Stimulated activated naive B cell treated with anti-CD40 and anti-IgM and Interleukin-4, amounts not matched to agents 10 μg/mL and 1 μg/mL and 100 μg/mL, for 72 hours (primary cell): ENCODE measurements at regions not wholly inside any gene's neighbourhood (a gene's known extent, or its start where the extent isn't known, plus 50 kb on each side); places are given as distances from the start of the nearest gene placed in this dataset.

Source experiments
- ATAC-seq, 2 donors: fragments of 150-1000 bp; cut with Tn5 transposase; replicated peaks; 2 replicates each; pipeline ENCODE4 v1.10.0; 2021; ENCODE audit warnings: moderate library complexity in 1 of 2
- DNase-seq: peaks from one replicate; pipeline ENCODE4 v3.0.0; 2021
- H3K27ac Mint-ChIP-seq: one replicate; pipeline ENCODE4 v1.8.0; 2022; ENCODE audit warnings: mild to moderate bottlenecking, mixed read lengths
- H3K27me3 Mint-ChIP-seq, 2 donors: one replicate each; pipeline ENCODE4 v1.8.0; 2022; ENCODE audit warnings: mixed read lengths in 2 of 2
- H3K36me3 Mint-ChIP-seq, 2 donors: one replicate each; pipeline ENCODE4 v1.8.0; 2022; ENCODE audit warnings: mixed read lengths in 2 of 2, mild to moderate bottlenecking in 1 of 2
- H3K4me1 Mint-ChIP-seq, 2 donors: one replicate each; pipeline ENCODE4 v1.8.0; 2022; ENCODE audit warnings: mixed read lengths in 2 of 2, mild to moderate bottlenecking in 1 of 2
- H3K4me3 Mint-ChIP-seq, 2 donors: one replicate each; pipeline ENCODE4 v1.8.0; 2022; ENCODE audit warnings: mild to moderate bottlenecking in 2 of 2, mixed read lengths in 2 of 2, moderate library complexity in 1 of 2
- H3K9me3 Mint-ChIP-seq, 2 donors: one replicate each; pipeline ENCODE4 v1.8.0; 2022; ENCODE audit warnings: mixed read lengths in 2 of 2, mild to moderate bottlenecking in 1 of 2

DNA sequence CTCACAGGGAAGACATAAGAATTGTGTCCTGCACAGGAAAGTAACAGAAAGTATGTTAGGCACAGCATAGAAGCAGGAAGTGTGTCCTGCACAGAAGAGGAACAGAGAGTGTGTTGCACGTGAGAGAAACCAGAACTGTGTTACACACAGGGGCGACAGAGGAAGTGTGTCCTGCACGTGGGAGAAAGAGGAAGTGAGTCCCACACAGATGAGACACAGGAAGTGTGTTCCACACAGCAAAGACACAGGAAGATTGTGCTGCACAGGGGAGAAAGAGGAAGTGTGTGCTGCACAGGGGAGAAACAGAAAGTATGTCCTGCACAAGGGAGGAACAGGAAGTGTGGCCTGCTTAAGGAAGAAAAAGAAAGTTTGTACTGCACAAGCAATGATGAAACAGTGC lies 800.1 kb downstream of the CDY2B start:
- peaks cover 0 to 36% of the 10 kb centered on the region in 2 donors for H3K9me3 Mint-ChIP-seq
- no peak overlapping the region for H3K27ac Mint-ChIP-seq
- DNase-seq (no peak), ATAC-seq (peak in 1 of 2 donors; percentile 21)
- peaks cover 0 to 16% of the 10 kb centered on the region in 2 donors for H3K36me3 Mint-ChIP-seq
- H3K4me1 Mint-ChIP-seq: peaks cover 0 to 21% of the 10 kb centered on the region in 2 donors
- H3K27me3 Mint-ChIP-seq: no peaks in the 10 kb centered on the region
- no peak overlapping the region for H3K4me3 Mint-ChIP-seq

DNA sequence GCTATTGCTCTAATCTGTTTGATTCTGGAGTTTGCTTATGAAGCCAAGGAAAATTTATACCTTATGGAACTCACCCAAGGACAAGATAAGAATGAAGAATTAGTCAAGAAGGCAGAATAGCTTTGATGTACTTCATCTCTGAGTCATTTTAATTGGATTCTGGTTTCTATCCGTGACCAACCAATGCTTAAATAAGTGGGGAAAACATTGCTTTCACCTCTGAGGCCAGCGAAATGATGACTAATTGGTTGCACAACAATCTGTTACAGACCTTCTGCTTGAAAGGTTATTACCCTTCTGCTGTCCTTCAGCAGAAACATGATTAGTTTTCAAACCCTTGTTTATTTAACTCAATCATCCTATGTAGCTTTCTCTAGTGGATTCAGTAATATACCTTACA lies 812.7 kb downstream of the CDY2B start:
- Mint-ChIP-seq H3K4me3 (no peak overlapping the region), H3K27ac (no peak overlapping the region), H3K4me1 (no peaks in the 10 kb centered on the region), H3K27me3 (no peaks in the 10 kb centered on the region), H3K9me3 (peaks cover 0 to 15% of the 10 kb centered on the region in 2 donors), H3K36me3 (peaks cover 0 to 4% of the 10 kb centered on the region in 2 donors)
- ATAC-seq: no peak
- no peak for DNase-seq

DNA sequence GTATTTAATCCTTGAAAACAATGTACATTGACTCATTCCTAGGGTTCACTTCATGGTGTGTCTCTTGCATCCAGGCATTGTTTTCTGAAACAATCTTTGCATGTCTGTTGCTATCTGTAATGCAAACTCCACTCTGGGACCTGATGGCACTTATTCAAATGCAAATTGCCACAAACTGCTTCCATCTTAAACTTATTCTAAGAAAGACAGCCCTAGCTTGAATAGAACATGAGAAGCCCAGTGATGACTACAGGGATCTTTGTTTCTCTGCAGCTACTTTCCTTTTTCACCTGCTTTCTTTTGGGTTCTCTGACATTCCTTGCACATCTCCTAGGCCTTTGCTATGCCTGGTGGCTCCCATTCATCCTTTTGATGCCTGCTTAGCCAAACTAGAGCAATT lies 827.0 kb downstream of the CDY2B start:
- ATAC-seq (no peak), DNase-seq (no peak)
- Mint-ChIP-seq H3K4me1 (no peaks in the 10 kb centered on the region), H3K36me3 (no peaks in the 10 kb centered on the region), H3K9me3 (peaks cover 0 to 7% of the 10 kb centered on the region in 2 donors), H3K27me3 (no peaks in the 10 kb centered on the region), H3K4me3 (no peak overlapping the region), H3K27ac (no peak overlapping the region)

DNA sequence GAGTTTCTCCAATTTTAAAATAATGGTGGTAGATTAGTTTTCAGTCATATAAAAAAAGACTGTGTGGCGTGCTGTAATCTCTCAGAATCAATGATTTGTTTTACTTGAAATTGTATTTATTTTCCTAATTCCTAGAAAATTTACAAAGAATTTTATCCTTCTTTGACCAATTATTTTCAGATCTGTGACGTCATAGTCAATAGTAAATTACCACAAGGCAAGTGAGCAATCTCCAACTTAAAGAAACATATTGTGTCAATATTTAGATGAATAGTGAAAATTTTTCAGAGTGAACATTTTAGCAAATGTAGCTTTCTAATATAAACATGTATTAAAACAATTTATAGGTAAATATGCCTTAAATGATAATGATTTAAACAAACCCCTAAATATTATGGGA lies 829.6 kb downstream of the CDY2B start:
- no peak overlapping the region for H3K27ac Mint-ChIP-seq
- no peaks in the 10 kb centered on the region for H3K36me3 Mint-ChIP-seq
- no peaks in the 10 kb centered on the region for H3K4me1 Mint-ChIP-seq
- DNase-seq (no peak), ATAC-seq (no peak)
- H3K27me3 Mint-ChIP-seq: no peaks in the 10 kb centered on the region
- peaks cover 0 to 6% of the 10 kb centered on the region in 2 donors for H3K9me3 Mint-ChIP-seq
- no peak overlapping the region for H3K4me3 Mint-ChIP-seq

- no peak for DNase-seq
- Mint-ChIP-seq H3K27me3 (no peaks in the 10 kb centered on the region), H3K4me1 (no peaks in the 10 kb centered on the region), H3K9me3 (peaks cover 0 to 6% of the 10 kb centered on the region in 2 donors), H3K27ac (no peak overlapping the region), H3K36me3 (peaks cover 0 to 2% of the 10 kb centered on the region in 2 donors), H3K4me3 (no peak overlapping the region)
- no peak for ATAC-seq
Observed at GRCh38 chrY:17045124-17045523, 834.9 kb downstream of the CDY2B start.

DNA sequence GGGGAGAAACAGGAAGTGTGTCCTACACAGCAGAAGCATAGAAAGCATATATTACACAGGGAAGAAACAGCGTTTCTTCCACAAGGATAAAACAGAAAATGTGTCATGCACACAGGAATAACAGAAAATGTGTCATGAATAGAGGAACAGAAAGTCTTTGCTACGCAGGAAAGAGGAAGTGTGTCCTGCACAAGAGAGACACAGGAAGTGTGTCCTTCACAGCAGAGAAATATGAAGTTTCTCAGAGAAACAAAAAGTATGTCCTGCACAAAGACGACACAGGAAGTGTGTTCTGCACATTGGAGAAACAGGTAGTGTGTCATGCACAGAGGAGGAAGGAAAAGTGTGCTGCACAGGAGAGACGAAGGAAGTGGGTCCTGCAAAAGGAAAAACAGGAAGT lies 835.3 kb downstream of the CDY2B start:
- H3K9me3 Mint-ChIP-seq: peaks cover 0 to 6% of the 10 kb centered on the region in 2 donors
- H3K4me1 Mint-ChIP-seq: no peaks in the 10 kb centered on the region
- DNase-seq (no peak), ATAC-seq (peak in 1 of 2 donors; percentile 52)
- no peak overlapping the region for H3K27ac Mint-ChIP-seq
- no peak overlapping the region for H3K4me3 Mint-ChIP-seq
- H3K36me3 Mint-ChIP-seq: peaks cover 0 to 2% of the 10 kb centered on the region in 2 donors
- H3K27me3 Mint-ChIP-seq: no peaks in the 10 kb centered on the region

- Mint-ChIP-seq H3K9me3 (peaks cover 0 to 7% of the 10 kb centered on the region in 2 donors), H3K4me1 (no peaks in the 10 kb centered on the region), H3K36me3 (peaks cover 0 to 2% of the 10 kb centered on the region in 2 donors), H3K4me3 (no peak overlapping the region), H3K27ac (no peak overlapping the region), H3K27me3 (no peaks in the 10 kb centered on the region)
- ATAC-seq (peak in 1 of 2 donors; percentile 64), DNase-seq (no peak)
Observed at GRCh38 chrY:17044272-17044671, 835.7 kb downstream of the CDY2B start.

GRCh38 chrY:17038439-17038838 lies 841.6 kb downstream of the CDY2B start:
- Mint-ChIP-seq H3K4me1 (no peaks in the 10 kb centered on the region), H3K4me3 (no peak overlapping the region), H3K27ac (no peak overlapping the region), H3K9me3 (peaks cover 0 to 8% of the 10 kb centered on the region in 2 donors), H3K27me3 (no peaks in the 10 kb centered on the region), H3K36me3 (peaks cover 0 to 2% of the 10 kb centered on the region in 2 donors)
- DNase-seq (no peak), ATAC-seq (no peak)

DNA sequence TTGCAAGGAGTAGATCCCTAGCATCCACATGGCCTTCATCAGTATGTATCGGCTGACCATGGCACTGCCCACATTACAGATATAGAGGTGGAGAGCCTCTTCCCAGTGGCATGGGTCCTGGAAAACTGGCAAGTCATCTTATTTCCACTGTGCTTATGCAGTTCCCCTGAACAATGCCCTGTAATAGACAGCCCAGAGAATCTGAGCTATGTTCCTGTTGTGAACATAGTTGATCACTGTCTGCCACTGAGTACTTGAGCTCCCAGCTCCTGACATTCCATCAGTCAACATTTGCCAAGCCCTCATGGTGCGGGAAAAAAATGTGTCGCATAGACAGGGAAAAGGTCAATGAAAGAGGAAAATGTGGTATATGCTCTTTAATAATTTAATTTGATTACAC lies 861.9 kb downstream of the CDY2B start:
- Mint-ChIP-seq H3K9me3 (no peaks in the 10 kb centered on the region), H3K36me3 (no peaks in the 10 kb centered on the region), H3K4me3 (no peak overlapping the region), H3K27me3 (no peaks in the 10 kb centered on the region), H3K4me1 (no peaks in the 10 kb centered on the region), H3K27ac (no peak overlapping the region)
- no peak for ATAC-seq
- DNase-seq: no peak

- no peak for ATAC-seq
- Mint-ChIP-seq H3K27ac (no peak overlapping the region), H3K36me3 (no peaks in the 10 kb centered on the region), H3K9me3 (peaks cover 0 to 6% of the 10 kb centered on the region in 2 donors), H3K4me1 (no peaks in the 10 kb centered on the region), H3K4me3 (no peak overlapping the region), H3K27me3 (no peaks in the 10 kb centered on the region)
- no peak for DNase-seq
Observed at GRCh38 chrY:16993551-16993950, 886.5 kb downstream of the CDY2B start.

DNA sequence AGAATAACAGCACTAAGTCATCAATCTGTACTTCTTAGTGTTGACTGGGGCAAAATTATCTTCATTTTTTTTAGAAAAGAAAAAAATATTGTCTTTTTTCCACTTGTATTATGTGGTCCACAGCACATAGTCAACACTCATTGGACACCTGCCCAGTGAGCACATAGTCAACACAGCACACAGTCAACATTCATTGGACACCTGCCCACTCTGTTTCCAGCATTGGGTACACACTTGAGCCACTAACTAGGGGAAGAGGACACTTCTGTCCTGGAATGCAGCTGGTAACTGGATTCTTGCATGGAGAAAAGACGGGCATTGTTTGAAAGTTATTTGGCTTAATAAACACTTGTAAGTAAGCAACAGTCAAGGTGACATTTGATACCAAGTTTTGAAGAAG lies 898.2 kb downstream of the CDY2B start:
- no peaks in the 10 kb centered on the region for H3K36me3 Mint-ChIP-seq
- no peak for ATAC-seq
- no peak for DNase-seq
- no peaks in the 10 kb centered on the region for H3K27me3 Mint-ChIP-seq
- no peak overlapping the region for H3K4me3 Mint-ChIP-seq
- no peaks in the 10 kb centered on the region for H3K4me1 Mint-ChIP-seq
- H3K27ac Mint-ChIP-seq: no peak overlapping the region
- H3K9me3 Mint-ChIP-seq: peaks cover 0 to 6% of the 10 kb centered on the region in 2 donors

DNA sequence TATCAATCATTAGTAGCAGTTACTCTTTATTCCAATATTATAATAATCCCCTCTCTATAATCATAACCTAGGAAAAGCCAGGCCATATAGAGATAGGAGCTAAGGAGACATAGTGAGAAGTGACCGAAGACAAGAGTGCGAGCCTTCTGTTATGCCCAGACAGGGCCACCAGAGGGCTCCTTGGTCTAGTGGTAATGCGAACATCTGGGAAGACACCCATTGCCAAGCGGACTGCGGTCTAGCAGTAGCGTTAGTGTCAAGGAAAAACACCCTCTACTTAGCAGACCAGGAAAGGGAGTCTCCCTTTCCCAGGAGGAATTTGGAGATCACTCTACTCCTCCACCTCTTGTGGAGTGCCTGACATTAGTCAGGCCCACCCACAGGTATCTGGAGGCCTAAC lies 920.9 kb downstream of the CDY2B start:
- ATAC-seq (no peak), DNase-seq (no peak)
- Mint-ChIP-seq H3K27me3 (no peaks in the 10 kb centered on the region), H3K9me3 (peaks cover 0 to 4% of the 10 kb centered on the region in 2 donors), H3K4me3 (no peak overlapping the region), H3K4me1 (no peaks in the 10 kb centered on the region), H3K36me3 (no peaks in the 10 kb centered on the region), H3K27ac (no peak overlapping the region)

- Mint-ChIP-seq H3K4me1 (no peaks in the 10 kb centered on the region), H3K27ac (no peak overlapping the region), H3K9me3 (peaks cover 0 to 3% of the 10 kb centered on the region in 2 donors), H3K36me3 (no peaks in the 10 kb centered on the region), H3K27me3 (no peaks in the 10 kb centered on the region), H3K4me3 (no peak overlapping the region)
- ATAC-seq: no peak
- DNase-seq: no peak
Observed at GRCh38 chrY:16947221-16947620, 932.8 kb downstream of the CDY2B start.
